ENCODE measurements at regions not wholly inside any gene's neighbourhood (a gene's known extent, or its start where the extent isn't known, plus 50 kb on each side); places are given as distances from the start of the nearest gene placed in this dataset.

- Histone ChIP-seq H3K4me2 (ENCODE audit: low read depth, low read length) (no peak overlapping the region), H3K4me3 (ENCODE audit: insufficient read depth, low read depth, low read length) (no peak overlapping the region), H2BK5ac (ENCODE audit: low read depth, low read length, poor library complexity, severe bottlenecking) (no peak overlapping the region), H4K5ac (ENCODE audit: low read depth, low read length) (no peak overlapping the region), H3K4ac (ENCODE audit: low read depth, low read length) (no peak overlapping the region), H2BK15ac (ENCODE audit: low read depth, low read length) (no peak overlapping the region), H3K79me1 (ENCODE audit: low read depth in 1 of 2, low read length in 2 of 2) (no peaks in the 10 kb centered on the region), H4K20me1 (ENCODE audit: insufficient read depth, low read length) (no peaks in the 10 kb centered on the region), H4K8ac (ENCODE audit: low read depth in 2 of 2, low read length in 2 of 2) (no peak overlapping the region), H3K9me1 (ENCODE audit: insufficient read depth, low read length) (no peaks in the 10 kb centered on the region), H3K18ac (ENCODE audit: low read depth, low read length) (no peak overlapping the region), H2BK120ac (ENCODE audit: low read depth, low read length) (no peak overlapping the region), H2AK5ac (ENCODE audit: low read depth, low read length) (peak overlapping the region; percentile 35; the same call in 1 of the 2 replicates), H3K27ac (ENCODE audit: insufficient read depth, low read length) (no peak overlapping the region), H2AFZ (replicated peaks; ENCODE audit: low read length, poor library complexity) (no peak overlapping the region), H3K36me3 (ENCODE audit: control insufficient read depth, insufficient read depth, low read length) (no peaks in the 10 kb centered on the region), H4K91ac (ENCODE audit: insufficient read depth, low read depth, low read length) (no peak overlapping the region), H3K56ac (ENCODE audit: extremely low read depth, insufficient read depth, low read length) (no peak overlapping the region), H3K27me3 (ENCODE audit: control insufficient read depth, insufficient read depth, low read length) (no peaks in the 10 kb centered on the region), H3K9me3 (ENCODE audit: control insufficient read depth, insufficient read depth, low read length) (no peaks in the 10 kb centered on the region), H2BK20ac (ENCODE audit: low read depth, low read length) (no peak overlapping the region; the same call in 1 of the 2 replicates), H3K4me1 (ENCODE audit: control insufficient read depth, insufficient read depth, low read length) (peaks cover 3% of the 10 kb centered on the region; the same call in 1 of the 2 replicates), H2AK9ac (replicated peaks; ENCODE audit: low read depth, low read length, poor library complexity) (no peak overlapping the region), H3K23ac (ENCODE audit: low read depth, low read length) (no peak overlapping the region), H3K9ac (ENCODE audit: low read depth, low read length) (no peak overlapping the region), H3K14ac (replicated peaks; ENCODE audit: low read depth, low read length) (no peak overlapping the region)
- no peak for DNase-seq
- intact Hi-C loops (cut with micrococcal nuclease) (no loop called here), dilution Hi-C loops (cut with HindIII; ENCODE audit: low sequenced_read_pairs, unreplicated experiment) (no loop called here), in situ Hi-C loops (cut with MboI; ENCODE audit: low sequenced_read_pairs) (loop anchor here (5.0 kb wide), 2 partner anchors 473 to 598 kb away; no protein-coding TSS in a partner anchor)
- BruUV-seq (replicated peaks), result no TSS peak
- TF ChIP-seq, protein P1, sequence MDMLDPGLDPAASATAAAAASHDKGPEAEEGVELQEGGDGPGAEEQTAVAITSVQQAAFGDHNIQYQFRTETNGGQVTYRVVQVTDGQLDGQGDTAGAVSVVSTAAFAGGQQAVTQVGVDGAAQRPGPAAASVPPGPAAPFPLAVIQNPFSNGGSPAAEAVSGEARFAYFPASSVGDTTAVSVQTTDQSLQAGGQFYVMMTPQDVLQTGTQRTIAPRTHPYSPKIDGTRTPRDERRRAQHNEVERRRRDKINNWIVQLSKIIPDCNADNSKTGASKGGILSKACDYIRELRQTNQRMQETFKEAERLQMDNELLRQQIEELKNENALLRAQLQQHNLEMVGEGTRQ (IDR thresholded peaks at IDR 0.05; ENCODE audit: low read depth, low read length), result no peak
- TF ChIP-seq BHLHE40 (IDR thresholded peaks at IDR 0.05; ENCODE audit: low read depth, low read length) (no peak), CEBPB (IDR thresholded peaks at IDR 0.05; ENCODE audit: low read depth, low read length) (peak; percentile 80)
- ATAC-seq (ENCODE audit: low read depth), result no peak
- CTCF ChIA-PET, result interaction anchor here (0.6 to 1.4 kb wide), 4 partner anchors 13 to 565 kb away, joined by 3 to 5 read pairs (median 4); no protein-coding TSS in a partner anchor
- POLR2A ChIA-PET (ENCODE audit: unreplicated experiment), result no interaction called here
- no CpG with 5 or more reads among the region's 1 CpG for WGBS, 2 experiments (ENCODE audit: extremely low coverage in 2 of 2, insufficient read length in 1 of 2)
Observed at GRCh38 chr3:115218859-115219258, 71.8 kb upstream of the ZBTB20 start.
